ENCODE measurements at regions not wholly inside any gene's neighbourhood (a gene's known extent, or its start where the extent isn't known, plus 50 kb on each side); places are given as distances from the start of the nearest gene placed in this dataset.

DNA sequence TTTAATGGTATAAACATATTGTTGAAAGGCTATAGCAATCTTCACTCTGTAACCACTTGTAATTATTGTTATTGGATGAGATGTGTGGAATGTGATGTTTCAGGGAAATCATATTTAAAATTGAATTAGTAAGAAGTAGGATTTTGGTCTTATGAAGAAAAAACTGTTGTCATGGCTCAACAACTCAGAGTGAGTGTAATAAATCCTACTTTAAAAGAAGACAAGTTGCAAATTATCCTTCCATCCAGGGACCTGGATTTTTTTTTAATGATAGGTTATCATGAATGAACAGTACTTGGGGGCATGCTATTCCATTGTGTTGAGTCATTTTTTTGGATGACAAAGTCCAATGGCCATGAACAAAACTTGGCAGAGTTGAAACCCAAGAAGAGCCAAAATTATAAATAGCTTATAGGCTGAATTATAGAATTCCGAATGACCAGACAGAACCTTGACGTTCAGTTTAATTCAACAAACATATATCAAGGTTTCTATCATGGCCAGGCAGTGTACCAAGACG, 625.5 kb upstream of the ZNF717 start:
- DNase-seq (ENCODE audit: low spot score), result no peak
- no peaks in the 10 kb centered on the region for H3K27me3 Mint-ChIP-seq (ENCODE audit: unreplicated experiment)
- H3K4me3 Mint-ChIP-seq (ENCODE audit: unreplicated experiment), result no peak overlapping the region
- no peaks in the 10 kb centered on the region for H3K4me1 Mint-ChIP-seq (ENCODE audit: unreplicated experiment)
- H3K36me3 Mint-ChIP-seq (ENCODE audit: low read depth, unreplicated experiment), result no peaks in the 10 kb centered on the region
- H3K9me3 Mint-ChIP-seq (ENCODE audit: unreplicated experiment), result no peaks in the 10 kb centered on the region
- TF ChIP-seq, protein P1, sequence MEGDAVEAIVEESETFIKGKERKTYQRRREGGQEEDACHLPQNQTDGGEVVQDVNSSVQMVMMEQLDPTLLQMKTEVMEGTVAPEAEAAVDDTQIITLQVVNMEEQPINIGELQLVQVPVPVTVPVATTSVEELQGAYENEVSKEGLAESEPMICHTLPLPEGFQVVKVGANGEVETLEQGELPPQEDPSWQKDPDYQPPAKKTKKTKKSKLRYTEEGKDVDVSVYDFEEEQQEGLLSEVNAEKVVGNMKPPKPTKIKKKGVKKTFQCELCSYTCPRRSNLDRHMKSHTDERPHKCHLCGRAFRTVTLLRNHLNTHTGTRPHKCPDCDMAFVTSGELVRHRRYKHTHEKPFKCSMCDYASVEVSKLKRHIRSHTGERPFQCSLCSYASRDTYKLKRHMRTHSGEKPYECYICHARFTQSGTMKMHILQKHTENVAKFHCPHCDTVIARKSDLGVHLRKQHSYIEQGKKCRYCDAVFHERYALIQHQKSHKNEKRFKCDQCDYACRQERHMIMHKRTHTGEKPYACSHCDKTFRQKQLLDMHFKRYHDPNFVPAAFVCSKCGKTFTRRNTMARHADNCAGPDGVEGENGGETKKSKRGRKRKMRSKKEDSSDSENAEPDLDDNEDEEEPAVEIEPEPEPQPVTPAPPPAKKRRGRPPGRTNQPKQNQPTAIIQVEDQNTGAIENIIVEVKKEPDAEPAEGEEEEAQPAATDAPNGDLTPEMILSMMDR (IDR thresholded peaks at IDR 0.05; ENCODE audit: unreplicated experiment), result no peak
- H3K27ac Mint-ChIP-seq (ENCODE audit: unreplicated experiment), result no peak overlapping the region

DNA sequence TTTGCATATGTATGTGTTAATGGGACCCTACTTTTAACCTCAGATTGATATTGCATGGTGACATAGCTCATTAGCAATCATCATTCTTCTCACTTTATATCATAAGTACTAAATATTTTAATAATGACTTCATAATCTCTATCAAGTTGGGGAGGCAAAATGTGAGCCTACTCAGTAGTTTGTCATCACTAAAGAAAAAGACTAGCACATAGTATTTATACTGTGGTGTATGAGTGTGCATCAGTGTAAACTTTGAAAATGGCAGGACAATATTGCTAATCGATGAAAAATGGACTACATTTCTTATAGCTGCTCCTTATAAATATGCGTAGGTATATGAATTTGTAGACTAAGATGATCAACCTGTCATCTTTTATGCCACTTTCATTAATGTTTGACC, 624.5 kb upstream of the ROBO2 start:
- Mint-ChIP-seq H3K9me3 (ENCODE audit: unreplicated experiment) (no peaks in the 10 kb centered on the region), H3K27me3 (ENCODE audit: unreplicated experiment) (no peaks in the 10 kb centered on the region), H3K27ac (ENCODE audit: unreplicated experiment) (no peak overlapping the region), H3K4me3 (ENCODE audit: unreplicated experiment) (no peak overlapping the region), H3K36me3 (ENCODE audit: low read depth, unreplicated experiment) (no peaks in the 10 kb centered on the region), H3K4me1 (ENCODE audit: unreplicated experiment) (no peaks in the 10 kb centered on the region)
- TF ChIP-seq, protein P1 (IDR thresholded peaks at IDR 0.05; ENCODE audit: unreplicated experiment), result no peak
- DNase-seq (ENCODE audit: low spot score), result no peak

DNA sequence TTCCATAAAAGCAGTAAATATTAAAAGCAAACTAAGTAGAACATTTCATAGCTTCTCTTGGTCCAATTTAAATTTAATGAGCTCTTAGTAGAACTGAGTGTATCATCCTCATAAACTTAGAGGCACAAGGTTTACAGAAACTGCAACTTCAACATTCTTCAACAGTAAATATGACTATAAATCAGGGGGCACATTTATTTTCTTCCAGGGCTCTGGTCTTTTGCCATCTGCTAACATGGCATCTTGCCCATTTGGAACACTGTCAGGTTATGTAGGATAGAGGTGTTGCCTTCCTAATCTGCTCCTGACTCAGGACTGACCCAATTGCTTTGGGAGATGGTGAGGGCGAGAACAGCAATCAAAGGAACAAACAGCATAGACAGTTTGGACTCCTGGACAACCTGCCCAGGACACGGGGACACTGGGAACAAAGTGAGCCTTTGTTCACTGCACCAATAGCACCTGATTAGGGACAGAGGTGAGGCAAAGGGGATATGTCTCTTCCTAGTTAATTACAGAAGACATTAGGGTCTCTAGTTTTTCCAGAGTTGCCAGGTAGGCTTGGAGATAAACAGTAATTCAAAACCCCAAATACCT, 610.2 kb upstream of the ROBO2 start:
- no peak overlapping the region for H3K4me3 Mint-ChIP-seq (ENCODE audit: unreplicated experiment)
- TF ChIP-seq, protein P1 (IDR thresholded peaks at IDR 0.05; ENCODE audit: unreplicated experiment), result no peak
- H3K27me3 Mint-ChIP-seq (ENCODE audit: unreplicated experiment), result no peaks in the 10 kb centered on the region
- H3K9me3 Mint-ChIP-seq (ENCODE audit: unreplicated experiment), result no peaks in the 10 kb centered on the region
- H3K4me1 Mint-ChIP-seq (ENCODE audit: unreplicated experiment), result no peaks in the 10 kb centered on the region
- no peaks in the 10 kb centered on the region for H3K36me3 Mint-ChIP-seq (ENCODE audit: low read depth, unreplicated experiment)
- H3K27ac Mint-ChIP-seq (ENCODE audit: unreplicated experiment), result no peak overlapping the region
- no peak for DNase-seq (ENCODE audit: low spot score)

DNA sequence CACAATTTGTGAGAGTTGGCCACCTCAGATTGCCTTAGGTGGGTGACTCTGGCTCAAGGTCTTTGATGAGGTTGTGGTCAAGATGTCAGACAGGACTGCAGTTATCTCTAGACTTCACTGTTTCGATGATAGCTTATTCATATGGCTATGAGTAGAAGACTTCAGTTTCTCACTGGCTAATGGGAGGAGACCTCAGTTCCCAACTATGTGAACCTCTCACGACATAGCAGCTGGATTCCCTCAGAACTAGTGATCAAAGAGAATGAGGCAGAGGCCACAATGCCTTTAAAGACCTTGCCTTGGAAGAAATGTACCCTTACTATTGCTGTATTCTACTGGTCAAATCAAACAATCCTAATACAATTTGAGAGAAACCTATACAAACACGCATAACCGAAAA, 607.5 kb upstream of the ROBO2 start:
- H3K27ac Mint-ChIP-seq (ENCODE audit: unreplicated experiment), result no peak overlapping the region

DNA sequence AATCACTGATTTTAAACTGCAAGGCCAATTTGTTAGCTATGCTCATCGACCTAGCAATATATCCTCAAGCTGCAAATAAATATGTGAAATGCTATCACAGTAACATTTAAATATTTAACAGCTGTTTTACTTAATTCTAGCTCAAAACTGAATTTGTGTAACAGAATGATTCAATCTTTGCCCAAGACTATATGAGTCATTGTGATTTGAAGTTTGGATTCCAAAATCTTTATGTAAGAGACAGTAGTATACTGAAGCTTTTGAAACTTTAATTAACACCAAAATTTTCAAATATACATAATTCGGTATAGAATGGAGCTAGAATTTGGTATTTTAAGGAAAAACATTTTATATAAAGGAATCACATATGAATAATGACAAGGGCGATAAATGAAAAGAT, 603.0 kb upstream of the ROBO2 start:
- no peak overlapping the region for H3K27ac Mint-ChIP-seq (ENCODE audit: unreplicated experiment)
- TF ChIP-seq, protein P1 (IDR thresholded peaks at IDR 0.05; ENCODE audit: unreplicated experiment), result no peak
- H3K9me3 Mint-ChIP-seq (ENCODE audit: unreplicated experiment), result no peaks in the 10 kb centered on the region
- peaks cover 21% of the 10 kb centered on the region for H3K4me1 Mint-ChIP-seq (ENCODE audit: unreplicated experiment)
- no peak for DNase-seq (ENCODE audit: low spot score)
- no peak overlapping the region for H3K4me3 Mint-ChIP-seq (ENCODE audit: unreplicated experiment)
- H3K27me3 Mint-ChIP-seq (ENCODE audit: unreplicated experiment), result no peaks in the 10 kb centered on the region
- H3K36me3 Mint-ChIP-seq (ENCODE audit: low read depth, unreplicated experiment), result no peaks in the 10 kb centered on the region

More for the DNA sequence above, 607.5 kb upstream of the ROBO2 start:
- TF ChIP-seq, protein P1 (IDR thresholded peaks at IDR 0.05; ENCODE audit: unreplicated experiment), result no peak
- DNase-seq (ENCODE audit: low spot score), result no peak
- H3K9me3 Mint-ChIP-seq (ENCODE audit: unreplicated experiment), result no peaks in the 10 kb centered on the region
- H3K4me1 Mint-ChIP-seq (ENCODE audit: unreplicated experiment), result peaks cover 5% of the 10 kb centered on the region
- no peaks in the 10 kb centered on the region for H3K36me3 Mint-ChIP-seq (ENCODE audit: low read depth, unreplicated experiment)
- no peaks in the 10 kb centered on the region for H3K27me3 Mint-ChIP-seq (ENCODE audit: unreplicated experiment)
- no peak overlapping the region for H3K4me3 Mint-ChIP-seq (ENCODE audit: unreplicated experiment)

Data from endothelial cell (in vitro differentiated cells).